Coronary artery (tissue), 2 donors: ENCODE measurements at regions not wholly inside any gene's neighbourhood (a gene's known extent, or its start where the extent isn't known, plus 50 kb on each side); places are given as distances from the start of the nearest gene placed in this dataset.

Source experiments
- DNase-seq: peaks from one replicate; pipeline ENCODE4 v3.0.0-alpha.2; 2017; ENCODE audit warnings: low spot score
- H3K27ac ChIP-seq, 2 donors: fragments of 200-600 bp; sonication (generic); one replicate each; pipeline ENCODE4 v1.5.1; 2016 to 2019
- H3K4me3 ChIP-seq: fragments of 200-600 bp; sonication (generic); 2 replicates; pipeline ENCODE4 v1.5.1; 2016; ENCODE audit warnings: mild to moderate bottlenecking, moderate library complexity
- TF ChIP-seq, protein P1 (sequence below): fragments of 200-600 bp; sonication (generic); IDR thresholded peaks from one replicate; pipeline ENCODE4 v1.5.1; 2019; ENCODE audit warnings: antibody characterized with exemption

DNA sequence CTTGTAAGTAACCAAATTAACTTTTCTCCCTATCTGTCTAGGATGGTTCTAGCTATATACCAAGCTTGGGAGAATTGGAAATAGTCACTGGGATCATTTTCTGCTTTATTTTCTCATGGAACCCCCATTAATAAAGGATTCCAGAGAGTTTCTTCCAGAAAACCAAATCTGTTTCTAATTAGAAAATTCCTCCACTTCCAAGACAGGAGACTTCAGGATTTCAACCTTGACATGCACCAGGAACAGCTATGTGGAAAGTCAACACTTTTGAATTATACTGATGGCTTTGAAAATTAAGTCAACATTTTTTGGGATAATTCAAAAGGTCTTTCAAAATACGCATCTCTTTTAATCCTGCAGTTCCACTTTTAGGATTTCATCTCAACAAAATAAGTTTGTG lies 138.3 kb downstream of the MEX3B start:
- TF ChIP-seq, protein P1, sequence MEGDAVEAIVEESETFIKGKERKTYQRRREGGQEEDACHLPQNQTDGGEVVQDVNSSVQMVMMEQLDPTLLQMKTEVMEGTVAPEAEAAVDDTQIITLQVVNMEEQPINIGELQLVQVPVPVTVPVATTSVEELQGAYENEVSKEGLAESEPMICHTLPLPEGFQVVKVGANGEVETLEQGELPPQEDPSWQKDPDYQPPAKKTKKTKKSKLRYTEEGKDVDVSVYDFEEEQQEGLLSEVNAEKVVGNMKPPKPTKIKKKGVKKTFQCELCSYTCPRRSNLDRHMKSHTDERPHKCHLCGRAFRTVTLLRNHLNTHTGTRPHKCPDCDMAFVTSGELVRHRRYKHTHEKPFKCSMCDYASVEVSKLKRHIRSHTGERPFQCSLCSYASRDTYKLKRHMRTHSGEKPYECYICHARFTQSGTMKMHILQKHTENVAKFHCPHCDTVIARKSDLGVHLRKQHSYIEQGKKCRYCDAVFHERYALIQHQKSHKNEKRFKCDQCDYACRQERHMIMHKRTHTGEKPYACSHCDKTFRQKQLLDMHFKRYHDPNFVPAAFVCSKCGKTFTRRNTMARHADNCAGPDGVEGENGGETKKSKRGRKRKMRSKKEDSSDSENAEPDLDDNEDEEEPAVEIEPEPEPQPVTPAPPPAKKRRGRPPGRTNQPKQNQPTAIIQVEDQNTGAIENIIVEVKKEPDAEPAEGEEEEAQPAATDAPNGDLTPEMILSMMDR: no peak
- Histone ChIP-seq H3K4me3 (no peak overlapping the region), H3K27ac (no peak overlapping the region)
- no peak for DNase-seq

DNA sequence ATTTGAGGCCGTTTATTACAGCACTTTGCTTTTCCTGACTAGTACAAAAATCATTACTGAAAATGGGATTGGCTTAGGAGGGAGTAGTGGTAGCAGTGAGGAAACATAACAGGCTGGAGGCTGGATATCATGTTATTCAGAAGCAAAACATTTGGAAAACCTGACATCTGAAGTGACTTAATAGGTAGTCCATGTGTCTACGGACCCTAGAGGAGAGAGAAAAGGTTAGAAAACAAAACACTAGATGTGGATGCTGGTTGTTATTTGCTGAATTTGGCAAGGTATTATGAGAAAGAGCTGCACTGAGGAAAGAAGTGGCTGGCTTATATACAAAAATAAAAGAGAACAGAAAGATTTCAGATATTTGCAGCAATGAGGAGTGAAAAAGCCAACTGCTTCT lies 139.9 kb downstream of the MEX3B start:
- no peak overlapping the region for H3K4me3 ChIP-seq
- TF ChIP-seq, protein P1: no peak
- no peak overlapping the region for H3K27ac ChIP-seq
- no peak for DNase-seq

DNA sequence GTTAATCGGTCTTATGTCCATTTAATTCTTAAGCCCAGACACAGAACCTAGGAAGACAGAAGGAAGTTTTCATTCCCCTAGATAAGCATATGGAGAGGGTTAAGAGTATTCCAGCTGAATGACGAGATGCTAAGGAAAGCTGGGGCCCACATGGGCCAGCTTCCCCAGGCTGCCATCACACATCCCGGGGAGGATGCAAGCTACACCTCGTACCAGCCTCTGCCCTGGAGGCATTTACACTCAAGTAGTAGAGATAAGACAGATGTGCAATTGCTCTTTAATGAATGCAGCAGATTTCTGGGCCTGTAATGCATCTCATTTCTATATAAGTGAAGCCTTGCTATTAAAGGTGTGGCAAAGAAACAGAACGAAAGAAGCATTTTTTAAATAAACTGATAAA lies 144.5 kb downstream of the MEX3B start:
- TF ChIP-seq, protein P1: no peak
- no peak overlapping the region for H3K4me3 ChIP-seq
- DNase-seq: no peak
- no peak overlapping the region for H3K27ac ChIP-seq

DNA sequence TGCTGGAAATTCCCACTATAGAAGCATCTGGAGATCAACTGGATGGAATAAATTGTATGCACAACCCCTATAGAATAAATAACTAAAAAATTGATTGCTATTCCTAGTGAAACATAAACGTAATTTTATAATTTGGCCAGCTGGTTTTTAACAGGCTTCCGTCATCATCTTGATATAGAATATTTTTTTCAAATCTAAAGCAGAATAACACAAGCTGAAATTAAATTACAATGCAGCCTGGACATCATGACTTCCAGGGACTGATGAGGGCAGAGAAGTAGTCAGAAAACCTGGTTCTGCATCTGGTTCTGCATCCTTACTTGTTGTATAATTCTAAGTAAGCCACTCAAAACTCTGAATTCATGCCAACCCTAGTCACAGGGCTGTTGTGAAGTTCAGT lies 146.1 kb downstream of the MEX3B start:
- no peak overlapping the region for H3K27ac ChIP-seq
- TF ChIP-seq, protein P1: no peak
- no peak for DNase-seq
- H3K4me3 ChIP-seq: no peak overlapping the region

DNA sequence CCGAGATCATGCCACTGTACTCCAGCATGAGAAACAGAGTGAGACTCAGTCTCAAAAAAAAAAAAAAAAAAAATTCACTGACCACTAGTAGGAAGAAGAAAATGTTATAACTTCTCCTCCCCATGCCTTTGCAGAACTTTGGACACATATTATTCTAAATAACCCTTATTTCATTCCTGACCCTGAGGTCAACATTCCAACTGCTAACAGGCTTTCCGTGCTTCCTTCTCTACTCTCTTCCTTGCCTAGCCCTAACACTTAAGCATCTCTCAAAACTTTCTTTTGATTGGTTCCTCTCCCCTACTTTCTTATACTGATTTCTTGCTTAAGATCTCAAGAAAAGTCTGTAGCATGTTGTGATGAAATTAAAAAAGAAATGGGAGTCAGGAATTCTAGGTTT lies 146.8 kb downstream of the MEX3B start:
- TF ChIP-seq, protein P1: no peak
- Histone ChIP-seq H3K4me3 (no peak overlapping the region), H3K27ac (no peak overlapping the region)

DNA sequence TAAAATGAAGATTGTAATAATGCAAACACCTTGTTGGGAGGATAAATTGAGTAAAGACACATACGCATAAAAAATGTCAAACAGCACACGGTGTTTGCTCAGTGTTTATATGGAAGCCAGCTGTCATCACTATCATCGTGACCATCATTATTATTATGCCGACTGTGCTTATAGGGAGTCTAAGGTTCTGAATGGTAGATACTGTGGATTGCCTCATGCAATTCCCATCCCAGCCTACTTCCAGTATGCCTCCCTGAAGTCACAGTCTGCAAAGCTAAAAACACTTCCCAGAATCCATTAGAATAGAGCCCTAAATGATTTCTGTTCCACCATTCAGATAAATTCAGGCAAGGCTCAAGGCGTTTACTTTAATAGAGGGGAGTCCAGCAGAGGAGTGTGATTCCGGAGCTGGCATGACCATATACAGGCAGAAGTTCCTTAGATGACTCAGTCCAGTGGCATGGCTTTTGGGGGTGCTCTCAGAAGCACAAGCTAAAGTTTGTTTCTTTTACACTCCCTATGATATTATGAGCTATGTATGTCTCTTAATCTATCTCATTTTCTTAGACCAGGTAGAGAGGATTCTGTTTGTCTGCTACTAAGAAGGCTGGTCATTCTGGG lies 148.7 kb downstream of the MEX3B start:
- no peak overlapping the region for H3K4me3 ChIP-seq
- no peak overlapping the region for H3K27ac ChIP-seq
- no peak for DNase-seq
- TF ChIP-seq, protein P1: no peak

More for the DNA sequence above, 146.8 kb downstream of the MEX3B start:
- no peak for DNase-seq

DNA sequence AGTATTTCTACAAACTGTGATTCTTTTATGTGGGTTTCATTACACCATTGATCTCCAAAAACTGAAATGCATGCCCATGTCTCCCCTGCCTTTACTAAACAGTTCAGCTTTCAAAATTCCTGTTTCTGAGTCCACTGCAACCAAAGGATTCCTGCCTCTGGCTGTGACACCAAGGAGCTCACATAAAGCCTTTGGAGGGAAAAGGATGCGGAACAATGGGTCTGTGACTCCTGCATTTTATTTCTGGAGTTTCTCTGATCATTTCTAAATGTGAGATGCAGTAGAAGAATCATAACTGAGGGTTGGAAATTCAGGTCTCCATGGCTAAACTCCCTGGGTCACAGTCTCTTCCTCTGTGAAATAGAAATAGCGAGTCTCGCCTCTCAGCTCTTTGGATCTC lies 149.5 kb downstream of the MEX3B start:
- DNase-seq: no peak
- TF ChIP-seq, protein P1: no peak
- Histone ChIP-seq H3K27ac (no peak overlapping the region), H3K4me3 (no peak overlapping the region)
